Gastrocnemius medialis (tissue), 4 donors: ENCODE measurements at regions not wholly inside any gene's neighbourhood (a gene's known extent, or its start where the extent isn't known, plus 50 kb on each side); places are given as distances from the start of the nearest gene placed in this dataset.
"Not testable (repeated sequence)": the region's sequence is repeated elsewhere in the genome, so short reads cannot be mapped to it uniquely, and the experiment has no call there.

Source experiments
- ATAC-seq, 2 donors: fragments of 150-250 bp; one replicate each; pipeline ENCODE4 v1.9.1; 2016
- DNase-seq, 2 donors: peaks; one replicate each; pipeline ENCODE4 v3.0.0-alpha.2; 2019
- H3K27ac ChIP-seq, 4 donors: fragments of 200-600 bp; sonication (generic); 1 replicate in 1 of 4; 2 replicates in 3 of 4; pipeline ENCODE4 v1.5.1; 2016 to 2018; ENCODE audit warnings: mild to moderate bottlenecking in 2 of 4, moderate library complexity in 1 of 4
- H3K27me3 ChIP-seq, 3 donors: fragments of 200-600 bp; sonication (generic) in 2 of 3; 1 replicate in 1 of 3; 2 replicates in 2 of 3; pipeline versions ENCODE4 v1.5.1 to v1.6.0; 2016 to 2019; ENCODE audit warnings: mild to moderate bottlenecking in 1 of 3, moderate library complexity in 1 of 3
- H3K36me3 ChIP-seq, 2 donors: fragments of 200-600 bp; sonication (generic) in 1 of 2; one replicate each; pipeline ENCODE4 v1.5.1; 2017 to 2018
- H3K4me1 ChIP-seq, 2 donors: fragments of 200-600 bp; sonication (generic) in 1 of 2; one replicate each; pipeline ENCODE4 v1.5.1; 2016 to 2017; ENCODE audit warnings: mild to moderate bottlenecking in 2 of 2
- H3K4me3 ChIP-seq, 4 donors: fragments of 200-600 bp; sonication (generic) in 3 of 4; 1 replicate in 1 of 4; 2 replicates in 3 of 4; pipeline ENCODE4 v1.5.1; 2016 to 2019; ENCODE audit warnings: mild to moderate bottlenecking in 2 of 4
- H3K9me3 ChIP-seq, 3 donors: fragments of 200-600 bp; sonication (generic) in 2 of 3; 1 replicate in 1 of 3; 2 replicates in 2 of 3; pipeline ENCODE4 v1.5.1; 2016 to 2019
- POLR2A ChIP-seq, 2 donors: fragments of 450-650 bp; IDR thresholded peaks; one replicate each; pipeline ENCODE4 v1.6.1; 2017; ENCODE audit warnings: antibody characterized with exemption in 2 of 2, mild to moderate bottlenecking in 2 of 2, moderate library complexity in 2 of 2
- in situ Hi-C, 4 donors: fragments of 200-750 bp; cut with MboI; loops; one replicate each; pipeline versions ENCODE4 v1.15.0 to v1.8.0; 2017; ENCODE audit warnings: low sequenced_read_pairs in 4 of 4
- intact Hi-C: fragments of 100-400 bp; cut with DNase I; formaldehyde crosslinking; loops from one replicate; pipeline ENCODE4 v1.15.1; 2023; ENCODE audit warnings: low total_unique reads
- TF ChIP-seq, protein P1 (sequence below), 5 experiments: fragments of 450-650 bp in 3 of 5; fragments of 200-600 bp in 2 of 5; sonication (generic) in 2 of 5; IDR thresholded peaks in 4 of 5; conservative IDR thresholded peaks in 1 of 5; 1 replicate in 4 of 5; 2 replicates in 1 of 5; pipeline ENCODE4 v1.5.1; 2016 to 2019; ENCODE audit warnings: antibody characterized with exemption in 5 of 5, mild to moderate bottlenecking in 3 of 5, moderate library complexity in 3 of 5

DNA sequence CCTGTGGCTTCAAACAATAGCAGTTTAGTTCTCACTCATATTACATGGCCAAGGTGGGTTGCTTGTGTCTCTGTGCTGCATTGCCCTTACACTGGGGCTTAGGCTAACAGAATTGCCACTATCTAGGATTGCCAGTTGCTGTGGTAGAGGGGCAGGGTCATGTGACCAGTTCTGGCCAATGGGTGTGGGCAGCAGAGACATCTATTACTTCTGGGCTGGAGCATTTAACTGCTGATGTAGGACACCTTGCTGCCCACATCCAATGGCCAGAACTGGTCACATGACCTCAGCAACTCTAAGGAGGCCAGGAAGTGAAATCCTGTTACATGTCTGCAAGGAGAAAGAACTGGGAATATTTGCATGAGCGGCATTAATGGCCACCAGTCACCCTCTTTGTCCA lies 199.3 kb downstream of the C9orf152 start:
- peaks cover 0 to 6% of the 10 kb centered on the region in 2 donors for H3K4me1 ChIP-seq
- no peak overlapping the region for H3K27ac ChIP-seq
- intact Hi-C loops (no loop called here), in situ Hi-C loops (no loop called here)
- H3K4me3 ChIP-seq = no peak overlapping the region
- ATAC-seq (no peak), DNase-seq (no peak)
- TF ChIP-seq, protein P1, sequence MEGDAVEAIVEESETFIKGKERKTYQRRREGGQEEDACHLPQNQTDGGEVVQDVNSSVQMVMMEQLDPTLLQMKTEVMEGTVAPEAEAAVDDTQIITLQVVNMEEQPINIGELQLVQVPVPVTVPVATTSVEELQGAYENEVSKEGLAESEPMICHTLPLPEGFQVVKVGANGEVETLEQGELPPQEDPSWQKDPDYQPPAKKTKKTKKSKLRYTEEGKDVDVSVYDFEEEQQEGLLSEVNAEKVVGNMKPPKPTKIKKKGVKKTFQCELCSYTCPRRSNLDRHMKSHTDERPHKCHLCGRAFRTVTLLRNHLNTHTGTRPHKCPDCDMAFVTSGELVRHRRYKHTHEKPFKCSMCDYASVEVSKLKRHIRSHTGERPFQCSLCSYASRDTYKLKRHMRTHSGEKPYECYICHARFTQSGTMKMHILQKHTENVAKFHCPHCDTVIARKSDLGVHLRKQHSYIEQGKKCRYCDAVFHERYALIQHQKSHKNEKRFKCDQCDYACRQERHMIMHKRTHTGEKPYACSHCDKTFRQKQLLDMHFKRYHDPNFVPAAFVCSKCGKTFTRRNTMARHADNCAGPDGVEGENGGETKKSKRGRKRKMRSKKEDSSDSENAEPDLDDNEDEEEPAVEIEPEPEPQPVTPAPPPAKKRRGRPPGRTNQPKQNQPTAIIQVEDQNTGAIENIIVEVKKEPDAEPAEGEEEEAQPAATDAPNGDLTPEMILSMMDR (IDR thresholded peaks at IDR 0.05 in 4 of 5, conservative IDR thresholded peaks at IDR 0.05 in 1 of 5) = no peak
- TF ChIP-seq POLR2A (IDR thresholded peaks at IDR 0.05) = no peak
- no peaks in the 10 kb centered on the region for H3K9me3 ChIP-seq
- H3K36me3 ChIP-seq = no peaks in the 10 kb centered on the region
- H3K27me3 ChIP-seq = no peaks in the 10 kb centered on the region

DNA sequence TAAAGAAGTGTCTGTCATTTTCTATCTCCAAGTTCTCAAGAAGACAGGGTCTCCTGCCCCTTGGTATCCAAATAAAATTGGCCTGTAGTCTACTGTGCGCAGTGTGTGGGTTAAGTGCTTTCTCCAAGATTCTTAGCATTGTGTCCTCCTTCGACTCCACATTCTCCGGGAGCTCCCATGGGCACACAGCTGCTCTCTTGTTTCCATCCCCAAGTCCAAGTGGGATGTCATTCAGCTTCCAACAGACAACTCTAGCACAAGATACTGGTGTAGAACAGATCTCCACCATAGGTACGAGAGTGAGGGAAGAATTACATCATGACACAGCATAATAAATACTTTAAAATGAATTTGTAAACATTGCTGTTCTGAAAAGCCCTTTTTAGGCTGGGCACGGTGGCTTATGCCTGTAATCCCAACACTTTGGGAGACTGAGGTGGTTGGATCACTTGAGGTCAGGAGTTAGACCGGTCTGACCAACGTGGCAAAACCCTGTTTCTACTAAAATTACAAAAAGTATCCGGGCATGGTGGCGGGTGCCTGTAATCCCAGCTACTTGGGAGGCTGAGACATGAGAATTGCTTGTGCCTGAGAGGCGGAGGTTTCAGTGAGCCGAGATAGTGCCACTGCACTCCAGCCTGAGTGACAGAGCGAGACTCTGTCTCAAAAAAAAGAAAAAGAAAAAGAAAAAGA lies 196.2 kb downstream of the C9orf152 start:
- H3K9me3 ChIP-seq = no peaks in the 10 kb centered on the region
- H3K4me1 ChIP-seq = peaks cover 0 to 6% of the 10 kb centered on the region in 2 donors
- ATAC-seq = no peak
- intact Hi-C loops (no loop called here), in situ Hi-C loops (no loop called here)
- no peak for DNase-seq
- no peak overlapping the region for H3K27ac ChIP-seq
- no peak for TF ChIP-seq POLR2A (IDR thresholded peaks at IDR 0.05)
- H3K4me3 ChIP-seq = no peak overlapping the region
- H3K27me3 ChIP-seq = no peaks in the 10 kb centered on the region
- H3K36me3 ChIP-seq = no peaks in the 10 kb centered on the region

DNA sequence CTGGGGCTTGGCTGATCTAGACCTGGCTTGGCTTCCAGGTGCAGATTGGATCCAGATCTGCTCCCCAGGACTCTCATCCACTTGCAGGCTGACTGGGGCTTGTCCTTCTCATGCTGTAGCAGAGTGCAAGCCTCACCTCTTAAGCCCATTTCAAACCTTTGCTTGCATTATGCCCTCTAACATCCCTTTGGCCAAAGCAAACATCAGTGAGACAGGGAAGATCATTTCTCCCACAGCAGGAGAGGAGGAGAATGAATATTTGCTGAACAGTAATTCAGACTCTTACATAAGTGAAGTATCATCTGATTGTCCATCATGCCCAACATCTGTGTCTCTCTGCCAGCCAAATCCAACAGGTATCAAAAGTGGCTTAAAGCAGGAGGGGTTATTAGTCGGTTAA lies 194.9 kb downstream of the C9orf152 start:
- H3K27ac ChIP-seq = no peak overlapping the region
- TF ChIP-seq, protein P1 (IDR thresholded peaks at IDR 0.05 in 4 of 5, conservative IDR thresholded peaks at IDR 0.05 in 1 of 5) = no peak
- TF ChIP-seq POLR2A (IDR thresholded peaks at IDR 0.05) = no peak
- no peak overlapping the region for H3K4me3 ChIP-seq
- ATAC-seq = no peak
- no peaks in the 10 kb centered on the region for H3K9me3 ChIP-seq
- peaks cover 0 to 6% of the 10 kb centered on the region in 2 donors for H3K4me1 ChIP-seq
- intact Hi-C loops = no loop called here
- H3K27me3 ChIP-seq = no peaks in the 10 kb centered on the region
- DNase-seq = no peak
- no peaks in the 10 kb centered on the region for H3K36me3 ChIP-seq
- in situ Hi-C loops = no loop called here

DNA sequence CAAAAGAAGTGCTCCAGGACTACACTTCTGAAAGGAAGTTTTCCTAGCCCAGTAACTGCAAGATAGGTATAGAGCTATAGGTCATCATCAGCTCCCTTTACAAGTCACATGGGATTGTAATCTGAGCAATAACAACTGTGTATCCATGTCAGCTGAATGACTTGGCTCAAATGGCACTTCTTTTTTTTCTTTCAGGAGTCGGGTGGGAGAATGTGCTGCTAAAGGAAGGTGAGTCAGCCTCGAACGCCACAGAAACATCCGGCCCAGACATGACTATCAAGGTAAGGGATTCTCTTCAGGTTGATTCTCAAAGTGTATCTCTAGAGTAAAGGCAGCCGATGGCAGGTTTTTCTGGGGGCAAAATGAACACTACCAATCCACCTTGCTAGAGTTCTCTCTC lies 192.2 kb downstream of the C9orf152 start:
- peak; percentile 41 to 62 for ATAC-seq
- no peaks in the 10 kb centered on the region for H3K27me3 ChIP-seq
- H3K4me3 ChIP-seq = no peak overlapping the region
- no peaks in the 10 kb centered on the region for H3K9me3 ChIP-seq
- peaks cover 0 to 6% of the 10 kb centered on the region in 2 donors for H3K4me1 ChIP-seq
- intact Hi-C loops (no loop called here), in situ Hi-C loops (no loop called here)
- DNase-seq = no peak
- no peak for TF ChIP-seq POLR2A (IDR thresholded peaks at IDR 0.05)
- TF ChIP-seq, protein P1 (IDR thresholded peaks at IDR 0.05 in 4 of 5, conservative IDR thresholded peaks at IDR 0.05 in 1 of 5) = no peak
- H3K27ac ChIP-seq = peak overlapping the region in 3 of 4 donors; percentile 15 to 53 (median 41)
- H3K36me3 ChIP-seq = no peaks in the 10 kb centered on the region

DNA sequence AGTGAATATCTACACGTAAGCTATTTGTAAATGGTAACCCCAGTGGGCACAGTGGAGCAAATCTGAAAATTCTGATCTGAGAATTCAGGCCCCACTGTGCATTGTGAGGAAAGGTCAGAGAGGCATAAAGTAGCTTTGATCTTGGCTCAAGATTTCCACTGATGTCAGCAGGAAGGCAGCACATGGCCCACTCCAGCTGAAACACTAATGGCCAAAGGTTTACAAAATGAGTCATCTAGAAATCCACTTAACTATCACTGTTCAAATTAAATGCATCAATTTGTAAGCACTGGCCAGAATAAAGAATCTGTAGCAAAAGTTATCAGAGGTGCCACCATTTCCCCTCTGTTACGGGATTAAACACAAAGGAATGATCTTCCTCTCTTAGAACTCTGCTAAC lies 191.6 kb downstream of the C9orf152 start:
- no peak overlapping the region for H3K4me3 ChIP-seq
- ATAC-seq (no peak), DNase-seq (no peak)
- in situ Hi-C loops = no loop called here
- TF ChIP-seq, protein P1 (IDR thresholded peaks at IDR 0.05 in 4 of 5, conservative IDR thresholded peaks at IDR 0.05 in 1 of 5) = no peak
- no peak for TF ChIP-seq POLR2A (IDR thresholded peaks at IDR 0.05)
- H3K36me3 ChIP-seq = no peaks in the 10 kb centered on the region
- H3K27me3 ChIP-seq = no peaks in the 10 kb centered on the region
- H3K4me1 ChIP-seq = peaks cover 0 to 4% of the 10 kb centered on the region in 2 donors
- no peaks in the 10 kb centered on the region for H3K9me3 ChIP-seq
- H3K27ac ChIP-seq = peak overlapping the region in 3 of 4 donors; percentile 15 to 53 (median 41)
- intact Hi-C loops = no loop called here

DNA sequence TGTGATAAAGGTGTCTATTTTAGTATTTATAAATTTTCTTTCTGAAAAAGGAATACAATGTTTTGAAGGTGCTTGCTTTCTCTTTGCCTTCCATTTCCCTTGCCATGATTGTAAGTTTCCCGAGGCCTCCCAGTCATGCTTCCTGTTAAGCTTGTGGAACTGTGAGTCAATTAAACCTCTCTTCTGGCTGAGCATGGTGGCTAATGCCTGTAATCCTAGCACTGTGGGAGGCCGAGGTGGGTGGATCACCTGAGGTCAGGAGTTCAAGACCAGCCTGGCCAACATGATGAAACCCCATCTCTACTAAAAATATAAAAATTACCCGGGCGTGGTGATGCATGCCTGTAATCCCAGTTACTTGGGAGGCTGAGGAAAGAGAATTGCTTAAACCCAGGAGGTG lies 187.7 kb downstream of the C9orf152 start:
- H3K4me1 ChIP-seq, H3K27ac ChIP-seq, DNase-seq, H3K36me3 ChIP-seq, intact Hi-C loops, H3K27me3 ChIP-seq, H3K4me3 ChIP-seq, in situ Hi-C loops, H3K9me3 ChIP-seq, ATAC-seq: not testable (repeated sequence)
